NOMO-1 treated with DMSO at 0.1 percent for 48 hours (cell line): ENCODE measurements at regions not wholly inside any gene's neighbourhood (a gene's known extent, or its start where the extent isn't known, plus 50 kb on each side); places are given as distances from the start of the nearest gene placed in this dataset.
A peak's percentile ranks its signal among the peaks of the same experiment; 100 is the strongest.
"Not testable (repeated sequence)": the region's sequence is repeated elsewhere in the genome, so short reads cannot be mapped to it uniquely, and the experiment has no call there.

Source experiments
- DNase-seq: peaks from one replicate; lab custom pipeline; 2025; ENCODE audit not compliant: unreplicated experiment; lab: John Stamatoyannopoulos, UW

GRCh38 chr14:53228966-53229365 lies 75.8 kb upstream of the DDHD1 start:
- DNase-seq, result no peak

- DNase-seq, result no peak
These were observed 74.1 kb upstream of the DDHD1 start for GRCh38 chr14:53227154-53227718.

GRCh38 chr14:53226553-53226952 lies 73.4 kb upstream of the DDHD1 start:
- DNase-seq, result no peak

GRCh38 chr14:53220914-53221313 lies 67.8 kb upstream of the DDHD1 start:
- DNase-seq, result no peak

GRCh38 chr14:53218161-53218560 lies 65.0 kb upstream of the DDHD1 start:
- no peak for DNase-seq

GRCh38 chr14:53217316-53217994 lies 64.3 kb upstream of the DDHD1 start:
- peak; percentile 76 for DNase-seq

- not testable (repeated sequence) for DNase-seq
These were observed 63.8 kb upstream of the DDHD1 start for GRCh38 chr14:53216955-53217315.

GRCh38 chr14:53216478-53216877 lies 63.4 kb upstream of the DDHD1 start:
- not testable (repeated sequence) for DNase-seq

GRCh38 chr14:53215101-53215500 lies 62.0 kb upstream of the DDHD1 start:
- no peak for DNase-seq

GRCh38 chr14:53214384-53214783 lies 61.3 kb upstream of the DDHD1 start:
- DNase-seq, result no peak

- DNase-seq, result no peak
These were observed 60.6 kb upstream of the DDHD1 start for GRCh38 chr14:53213761-53214160.

GRCh38 chr14:53209370-53209769 lies 56.2 kb upstream of the DDHD1 start:
- DNase-seq, result peak; percentile 65
